ENCODE measurements at regions not wholly inside any gene's neighbourhood (a gene's known extent, or its start where the extent isn't known, plus 50 kb on each side); places are given as distances from the start of the nearest gene placed in this dataset.
A peak's percentile ranks its signal among the peaks of the same experiment; 100 is the strongest.

- Histone ChIP-seq H3K27me3 (ENCODE audit: control insufficient read depth, insufficient read depth, low read length) (no peaks in the 10 kb centered on the region), H3K4me3 (ENCODE audit: insufficient read depth, low read depth, low read length) (no peak overlapping the region), H3K36me3 (replicated peaks; ENCODE audit: control insufficient read depth, insufficient read depth, low read length) (no peaks in the 10 kb centered on the region)
- no peak for DNase-seq
These were observed 133.7 kb upstream of the IFNGR1 start for GRCh38 chr6:137352859-137353258.

GRCh38 chr6:137351890-137352289, 132.7 kb upstream of the IFNGR1 start:
- H3K36me3 ChIP-seq (replicated peaks; ENCODE audit: control insufficient read depth, insufficient read depth, low read length): no peaks in the 10 kb centered on the region
- no peak for DNase-seq

GRCh38 chr6:137350857-137351256, 131.7 kb upstream of the IFNGR1 start:
- no peak for DNase-seq
- H3K36me3 ChIP-seq (replicated peaks; ENCODE audit: control insufficient read depth, insufficient read depth, low read length): no peaks in the 10 kb centered on the region

More at GRCh38 chr6:137351890-137352289, 132.7 kb upstream of the IFNGR1 start:
- Histone ChIP-seq H3K4me3 (ENCODE audit: insufficient read depth, low read depth, low read length) (no peak overlapping the region), H3K27me3 (ENCODE audit: control insufficient read depth, insufficient read depth, low read length) (no peaks in the 10 kb centered on the region)

DNA sequence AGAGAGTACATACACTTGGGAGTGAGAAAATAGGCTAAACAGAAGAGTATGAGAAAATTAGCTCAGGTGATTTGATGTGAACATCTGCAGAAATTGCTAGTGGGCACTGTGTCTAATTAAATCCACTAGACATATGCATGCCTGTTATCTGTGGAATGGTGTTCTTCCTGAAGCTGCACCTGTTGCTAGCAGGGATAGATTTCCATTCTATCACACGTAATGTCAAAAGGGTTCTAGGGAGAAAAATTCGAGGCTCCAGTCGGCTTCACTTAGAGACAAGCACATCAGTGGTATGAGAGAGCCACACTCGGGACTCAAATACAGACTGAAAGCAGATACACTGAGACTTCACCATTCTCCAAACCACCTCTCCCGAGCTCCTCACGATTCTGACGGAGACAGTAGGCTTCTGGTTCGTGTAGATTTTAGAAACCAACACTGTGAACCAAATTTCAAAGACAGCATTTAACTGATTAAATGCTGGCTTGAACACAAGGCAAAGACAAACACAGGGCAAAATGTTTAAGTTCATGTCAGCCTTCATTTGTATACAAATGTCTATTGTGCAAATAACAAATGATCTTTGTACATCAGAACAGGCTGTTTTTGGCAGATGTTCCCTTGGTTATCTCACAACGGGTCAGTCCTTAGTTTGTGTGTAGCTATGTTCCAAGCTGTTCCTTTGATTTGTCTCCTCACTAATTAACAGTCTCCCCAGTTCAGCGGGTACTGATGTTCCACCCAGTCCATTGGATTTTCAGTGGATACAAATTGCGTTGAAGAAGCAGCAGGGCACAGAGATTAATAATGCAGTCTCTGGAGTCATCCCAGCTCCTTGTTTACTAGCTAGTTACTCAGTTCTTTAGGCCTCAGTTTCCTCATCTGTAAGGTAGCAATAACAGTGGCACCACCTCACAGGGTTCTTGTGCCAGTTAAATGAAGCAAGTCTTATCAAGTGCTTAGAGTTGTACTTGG, 131.0 kb upstream of the IFNGR1 start:
- Histone ChIP-seq H3K27me3 (ENCODE audit: control insufficient read depth, insufficient read depth, low read length) (no peaks in the 10 kb centered on the region), H3K36me3 (replicated peaks; ENCODE audit: control insufficient read depth, insufficient read depth, low read length) (no peaks in the 10 kb centered on the region), H3K4me3 (ENCODE audit: insufficient read depth, low read depth, low read length) (no peak overlapping the region)
- no peak for DNase-seq

More at GRCh38 chr6:137350857-137351256, 131.7 kb upstream of the IFNGR1 start:
- no peaks in the 10 kb centered on the region for H3K27me3 ChIP-seq (ENCODE audit: control insufficient read depth, insufficient read depth, low read length)
- H3K4me3 ChIP-seq (ENCODE audit: insufficient read depth, low read depth, low read length): no peak overlapping the region

DNA sequence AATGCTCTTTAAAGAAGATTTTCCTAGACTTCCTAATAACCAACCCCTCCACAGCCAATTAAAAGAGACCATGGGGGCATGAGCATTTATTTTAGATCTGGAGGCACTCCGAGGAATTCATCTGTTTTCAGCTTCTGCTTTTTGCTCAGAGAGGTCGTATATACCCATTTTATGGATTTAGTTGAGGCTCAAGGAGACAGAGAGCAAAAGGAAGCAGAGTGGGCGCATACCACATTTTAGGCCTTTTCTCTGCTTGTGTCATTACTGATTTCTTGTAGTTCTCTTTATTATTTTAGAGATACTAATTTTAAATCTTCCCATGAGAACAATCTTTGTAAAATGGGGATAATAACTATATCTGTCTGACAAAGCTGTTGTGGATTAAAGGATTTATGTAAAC, 129.6 kb upstream of the IFNGR1 start:
- Histone ChIP-seq H3K4me3 (ENCODE audit: insufficient read depth, low read depth, low read length) (no peak overlapping the region), H3K36me3 (replicated peaks; ENCODE audit: control insufficient read depth, insufficient read depth, low read length) (no peaks in the 10 kb centered on the region), H3K27me3 (ENCODE audit: control insufficient read depth, insufficient read depth, low read length) (no peaks in the 10 kb centered on the region)
- no peak for DNase-seq

- H3K36me3 ChIP-seq (replicated peaks; ENCODE audit: control insufficient read depth, insufficient read depth, low read length): no peaks in the 10 kb centered on the region
- H3K4me3 ChIP-seq (ENCODE audit: insufficient read depth, low read depth, low read length): no peak overlapping the region
- no peaks in the 10 kb centered on the region for H3K27me3 ChIP-seq (ENCODE audit: control insufficient read depth, insufficient read depth, low read length)
- DNase-seq: no peak
These were observed 124.1 kb upstream of the IFNGR1 start for GRCh38 chr6:137343241-137343640.

DNA sequence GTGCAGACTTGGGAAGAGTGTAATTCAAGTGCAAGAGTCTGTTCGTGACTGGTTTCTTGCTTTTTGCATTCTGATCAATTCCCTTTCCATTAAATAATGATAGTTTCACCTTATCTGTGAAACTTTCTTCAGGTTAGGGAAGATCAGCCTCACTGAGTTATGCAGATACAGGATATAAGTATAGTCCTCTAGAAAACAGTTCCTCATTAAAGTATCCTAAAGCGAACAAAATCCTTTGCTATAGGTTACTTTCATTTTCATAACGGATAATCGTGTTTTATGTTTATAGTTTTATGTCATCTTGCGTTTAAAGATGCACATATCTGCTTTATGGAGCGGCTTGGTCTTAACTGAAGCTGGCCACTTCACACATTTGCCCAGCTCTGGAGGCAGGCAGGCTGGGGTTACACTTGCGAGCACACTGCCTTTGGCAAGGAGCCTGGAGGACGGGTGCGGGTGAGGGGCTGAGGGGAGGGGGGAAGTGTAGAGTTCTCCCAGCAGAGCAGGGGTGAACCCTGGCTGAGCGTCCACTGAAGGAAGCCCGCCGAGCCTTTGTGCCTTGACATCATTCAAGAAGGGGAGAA, 123.5 kb upstream of the IFNGR1 start:
- no peaks in the 10 kb centered on the region for H3K36me3 ChIP-seq (replicated peaks; ENCODE audit: control insufficient read depth, insufficient read depth, low read length)
- no peak overlapping the region for H3K4me3 ChIP-seq (ENCODE audit: insufficient read depth, low read depth, low read length)
- peak; percentile 49 for DNase-seq
- no peaks in the 10 kb centered on the region for H3K27me3 ChIP-seq (ENCODE audit: control insufficient read depth, insufficient read depth, low read length)

- no peak overlapping the region for H3K4me3 ChIP-seq (ENCODE audit: insufficient read depth, low read depth, low read length)
- no peaks in the 10 kb centered on the region for H3K27me3 ChIP-seq (ENCODE audit: control insufficient read depth, insufficient read depth, low read length)
- DNase-seq: peak; percentile 58
- no peaks in the 10 kb centered on the region for H3K36me3 ChIP-seq (replicated peaks; ENCODE audit: control insufficient read depth, insufficient read depth, low read length)
These were observed 122.6 kb upstream of the IFNGR1 start for GRCh38 chr6:137341681-137342195.

GRCh38 chr6:137339929-137340559, 120.9 kb upstream of the IFNGR1 start:
- Histone ChIP-seq H3K36me3 (replicated peaks; ENCODE audit: control insufficient read depth, insufficient read depth, low read length) (no peaks in the 10 kb centered on the region), H3K4me3 (ENCODE audit: insufficient read depth, low read depth, low read length) (no peak overlapping the region), H3K27me3 (ENCODE audit: control insufficient read depth, insufficient read depth, low read length) (no peaks in the 10 kb centered on the region)
- DNase-seq: no peak

- Histone ChIP-seq H3K4me3 (ENCODE audit: insufficient read depth, low read depth, low read length) (no peak overlapping the region), H3K36me3 (replicated peaks; ENCODE audit: control insufficient read depth, insufficient read depth, low read length) (no peaks in the 10 kb centered on the region)
- no peak for DNase-seq
These were observed 115.7 kb upstream of the IFNGR1 start for GRCh38 chr6:137334884-137335283.

DNA sequence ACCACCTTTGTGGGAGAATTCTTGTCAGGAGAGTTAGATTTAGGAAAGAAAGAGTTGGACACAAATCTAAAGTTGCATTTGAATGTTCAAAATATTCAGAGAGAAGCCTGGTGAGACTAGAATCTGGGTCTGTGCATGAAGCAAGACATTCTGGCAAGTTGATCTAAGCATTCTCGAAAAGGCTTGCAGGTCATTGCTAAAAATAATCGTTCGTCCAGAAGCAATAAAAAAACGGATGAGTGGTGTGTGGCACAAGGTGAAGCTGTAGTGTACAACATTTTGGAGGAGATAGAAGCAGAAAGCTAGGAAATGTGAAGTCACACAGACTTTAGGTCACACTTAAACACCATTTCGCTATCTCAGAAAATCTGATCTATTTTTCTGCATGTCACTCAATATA, 114.9 kb upstream of the IFNGR1 start:
- Histone ChIP-seq H3K4me3 (ENCODE audit: insufficient read depth, low read depth, low read length) (no peak overlapping the region), H3K27me3 (ENCODE audit: control insufficient read depth, insufficient read depth, low read length) (no peaks in the 10 kb centered on the region), H3K36me3 (replicated peaks; ENCODE audit: control insufficient read depth, insufficient read depth, low read length) (no peaks in the 10 kb centered on the region)
- DNase-seq: no peak

More at GRCh38 chr6:137334884-137335283, 115.7 kb upstream of the IFNGR1 start:
- H3K27me3 ChIP-seq (ENCODE audit: control insufficient read depth, insufficient read depth, low read length): no peaks in the 10 kb centered on the region

DNA sequence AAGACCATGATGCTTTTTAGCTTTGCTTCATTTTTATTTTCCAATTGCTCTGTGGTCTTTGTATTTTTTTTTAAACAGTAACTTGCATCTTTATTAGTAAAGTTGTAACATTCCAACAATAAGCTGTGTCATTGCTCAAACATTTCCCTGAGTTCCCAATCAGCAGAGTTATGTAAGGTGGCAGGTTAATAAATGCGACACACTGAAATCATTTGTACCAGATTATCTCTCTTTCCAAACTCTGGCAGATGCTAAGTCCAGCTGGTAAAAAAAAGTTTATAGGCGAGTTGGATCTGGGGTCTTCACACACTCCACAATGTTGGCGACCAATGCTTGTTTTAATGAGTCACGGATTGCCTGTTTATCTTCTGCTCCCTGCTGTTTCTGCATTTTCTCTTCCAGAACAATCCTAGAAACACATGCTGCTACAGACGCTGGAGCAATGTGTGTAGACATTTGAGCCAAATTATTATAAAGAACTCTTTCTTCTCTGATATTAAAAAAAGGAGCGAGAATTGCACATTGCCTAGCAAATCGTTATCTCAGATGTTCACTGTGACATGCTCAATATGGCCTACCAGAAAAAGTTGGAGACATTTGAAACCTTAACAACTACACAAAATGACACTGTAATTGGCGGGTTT, 113.6 kb upstream of the IFNGR1 start:
- Histone ChIP-seq H3K27me3 (ENCODE audit: control insufficient read depth, insufficient read depth, low read length) (no peaks in the 10 kb centered on the region), H3K36me3 (replicated peaks; ENCODE audit: control insufficient read depth, insufficient read depth, low read length) (no peaks in the 10 kb centered on the region), H3K4me3 (ENCODE audit: insufficient read depth, low read depth, low read length) (no peak overlapping the region)
- no peak for DNase-seq

DNA sequence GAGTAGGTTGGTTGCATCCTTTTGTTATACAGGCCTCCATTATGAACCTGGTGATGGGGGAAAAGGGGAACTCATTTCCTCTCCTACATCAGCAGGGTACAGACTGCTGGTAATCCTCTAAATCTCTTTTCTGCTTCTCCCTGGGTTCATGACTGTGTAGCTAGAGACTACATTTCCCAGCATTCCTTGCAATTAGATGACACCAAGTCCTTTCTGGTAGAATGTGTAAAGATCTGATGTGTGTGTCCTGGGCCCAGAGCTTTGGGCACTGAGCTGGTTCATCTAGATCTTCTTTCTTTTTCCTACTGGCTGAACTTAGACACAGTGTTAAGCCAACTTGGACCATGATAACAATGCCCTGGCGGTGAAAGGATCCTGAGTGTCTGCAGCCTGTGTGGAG, 104.7 kb upstream of the IFNGR1 start:
- DNase-seq: no peak
- no peaks in the 10 kb centered on the region for H3K36me3 ChIP-seq (replicated peaks; ENCODE audit: control insufficient read depth, insufficient read depth, low read length)
- no peaks in the 10 kb centered on the region for H3K27me3 ChIP-seq (ENCODE audit: control insufficient read depth, insufficient read depth, low read length)
- no peak overlapping the region for H3K4me3 ChIP-seq (ENCODE audit: insufficient read depth, low read depth, low read length)

DNA sequence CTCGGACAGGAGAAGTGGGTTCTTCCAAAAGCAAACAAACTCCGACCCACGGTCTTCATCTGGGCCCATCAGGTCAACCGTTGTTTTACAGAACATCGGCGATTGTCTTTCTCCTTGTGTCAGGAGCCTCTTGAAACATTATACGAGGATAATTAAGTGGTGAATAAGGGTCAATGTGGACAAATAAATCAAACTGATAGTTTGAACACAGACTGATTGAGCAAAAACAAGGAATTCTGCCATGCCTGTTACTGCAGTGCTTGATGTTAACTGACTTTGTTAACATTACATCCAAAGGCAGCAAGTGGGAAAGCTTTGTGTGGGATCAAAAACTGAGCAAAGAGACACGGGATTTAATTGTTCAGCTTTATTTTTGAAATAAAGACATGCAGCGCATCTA, 101.1 kb upstream of the IFNGR1 start:
- DNase-seq: no peak
- H3K36me3 ChIP-seq (replicated peaks; ENCODE audit: control insufficient read depth, insufficient read depth, low read length): no peaks in the 10 kb centered on the region
- no peak overlapping the region for H3K4me3 ChIP-seq (ENCODE audit: insufficient read depth, low read depth, low read length)
- no peaks in the 10 kb centered on the region for H3K27me3 ChIP-seq (ENCODE audit: control insufficient read depth, insufficient read depth, low read length)

Data from H7 (cell line).